HCT116 (cell line): ENCODE measurements at regions not wholly inside any gene's neighbourhood (a gene's known extent, or its start where the extent isn't known, plus 50 kb on each side); places are given as distances from the start of the nearest gene placed in this dataset.

Experiments
- ATAC-seq: fragments of 200-7000 bp; cut with Tn5 transposase; 2 replicates; pipeline ENCODE4 v1.9.1; 2020; ENCODE audit warnings: mild to moderate bottlenecking, moderate library complexity
- BruUV-seq: library from RNA; stranded (reverse); fragments of 400-500 nt; replicated peaks from 2 replicates; lab custom pipeline; 2021; lab: Mats Ljungman, UMichigan
- CTCF ChIA-PET: fragments of 300-600 bp; sonication (Branson Sonifier 250); formaldehyde crosslinking; loops from one replicate; lab custom pipeline; 2021; ENCODE audit warnings: antibody characterized with exemption; lab: Charles Lee
- POLR2A ChIA-PET: fragments of 300-600, 350-600 bp; sonication (Branson Sonifier 250); formaldehyde crosslinking; loops from one replicate; lab custom pipeline; 2021; ENCODE audit warnings: antibody characterized with exemption; lab: Charles Lee
- RAD21 ChIA-PET, 2 experiments: fragments of 300-600 bp; sonication (Branson Sonifier 250); formaldehyde crosslinking; loops; one replicate each; lab custom pipeline; 2023; ENCODE audit warnings: low total read pairs in 2 of 2; ENCODE audit not compliant: uncharacterized antibody in 2 of 2, unreplicated experiment in 2 of 2, low non-redundant PET in 1 of 2; lab: Charles Lee
- DNase-seq: peaks from one replicate; pipeline ENCODE4 v3.0.0-alpha.2; 2010; ENCODE audit warnings: low read depth, low spot score
- H2AFZ ChIP-seq: fragments of 200-600 bp; shearing (Covaris generic), sonication (generic); 2 replicates; pipeline ENCODE4 v1.6.1; 2017; ENCODE audit warnings: low read depth, mixed run types, mixed read lengths, antibody characterized with exemption, low read length; ENCODE audit not compliant: poor library complexity, severe bottlenecking
- H3K27ac ChIP-seq: 2 replicates; pipeline ENCODE4 v1.5.1; 2012; ENCODE audit warnings: low read depth, low read length
- H3K27me3 ChIP-seq: fragments of 200-600 bp; sonication (generic); 2 replicates; pipeline ENCODE4 v1.6.1; 2016; ENCODE audit warnings: mixed run types, low read length, mixed read lengths; ENCODE audit not compliant: insufficient read depth
- H3K36me3 ChIP-seq, 2 experiments: fragments of 200-500 bp in 1 of 2; fragments of 200-600 bp in 1 of 2; sonication (Bioruptor generic) in 1 of 2; sonication (generic) in 1 of 2; 2 replicates each; pipeline versions ENCODE4 v1.5.1 to v1.6.1; 2014 to 2016; ENCODE audit warnings: low read length in 2 of 2, inconsistent platforms in 1 of 2, mixed read lengths in 1 of 2, mixed run types in 1 of 2; ENCODE audit not compliant: insufficient read depth in 2 of 2, control insufficient read depth in 1 of 2
- H3K4me1 ChIP-seq, 2 experiments: fragments of 200-600 bp in 1 of 2; sonication (generic) in 1 of 2; 2 replicates each; pipeline versions ENCODE4 v1.5.1 to v1.6.1; 2012 to 2017; ENCODE audit warnings: low read length in 2 of 2, inconsistent platforms in 1 of 2, mild to moderate bottlenecking in 1 of 2, mixed read lengths in 1 of 2, mixed run types in 1 of 2, moderate library complexity in 1 of 2; ENCODE audit not compliant: insufficient read depth in 2 of 2, control insufficient read depth in 1 of 2
- H3K4me2 ChIP-seq: fragments of 200-600 bp; sonication (generic); 2 replicates; pipeline ENCODE4 v1.6.1; 2017; ENCODE audit warnings: mixed run types, low read length, mixed read lengths
- H3K4me3 ChIP-seq, 2 experiments: fragments of 200-600 bp in 1 of 2; sonication (generic) in 1 of 2; replicated peaks in 1 of 2; 2 replicates each; pipeline ENCODE4 v1.5.1; 2011 to 2016; ENCODE audit warnings: low read length in 2 of 2, control low read depth in 1 of 2, low read depth in 1 of 2, mild to moderate bottlenecking in 1 of 2, mixed read lengths in 1 of 2, mixed run types in 1 of 2
- H3K79me2 ChIP-seq: fragments of 200-600 bp; sonication (generic); 2 replicates; pipeline ENCODE4 v1.6.1; 2017; ENCODE audit warnings: mild to moderate bottlenecking, mixed run types, low read length, moderate library complexity, mixed read lengths; ENCODE audit not compliant: insufficient read depth
- H3K9ac ChIP-seq: fragments of 200-600 bp; sonication (generic); 2 replicates; pipeline ENCODE4 v1.6.1; 2016; ENCODE audit warnings: low read length, mixed read lengths
- H3K9me2 ChIP-seq: fragments of 200-600 bp; sonication (generic), shearing (Covaris generic); 2 replicates; pipeline ENCODE4 v1.6.1; 2017; ENCODE audit warnings: mixed run types, mild to moderate bottlenecking, moderate library complexity; ENCODE audit not compliant: insufficient read depth
- H3K9me3 ChIP-seq, 2 experiments: fragments of 200-500 bp in 1 of 2; fragments of 200-600 bp in 1 of 2; sonication (Bioruptor generic) in 1 of 2; sonication (generic) in 1 of 2; 2 replicates each; pipeline ENCODE4 v1.6.1; 2014 to 2017; ENCODE audit warnings: low read length in 2 of 2, mixed read lengths in 2 of 2, inconsistent platforms in 1 of 2, low read depth in 1 of 2, mild to moderate bottlenecking in 1 of 2, mixed run types in 1 of 2, moderate library complexity in 1 of 2; ENCODE audit not compliant: control insufficient read depth in 1 of 2, insufficient read depth in 1 of 2
- H4K20me1 ChIP-seq: fragments of 200-600 bp; sonication (generic), shearing (Covaris generic); 2 replicates; pipeline ENCODE4 v1.6.1; 2017; ENCODE audit warnings: mixed run types, mild to moderate bottlenecking, moderate library complexity; ENCODE audit not compliant: insufficient read depth
- CBX3 ChIP-seq: IDR thresholded peaks from 2 replicates; pipeline ENCODE4 v1.6.1; 2012; ENCODE audit warnings: low read depth
- EGR1 ChIP-seq: IDR thresholded peaks from 2 replicates; pipeline ENCODE4 v1.6.1; 2012; ENCODE audit warnings: low read depth
- ELF1 ChIP-seq: IDR thresholded peaks from 2 replicates; pipeline ENCODE4 v1.6.1; 2012; ENCODE audit warnings: low read depth, borderline replicate concordance
- MAX ChIP-seq: IDR thresholded peaks from 2 replicates; pipeline ENCODE4 v1.6.1; 2012
- REST ChIP-seq: IDR thresholded peaks from 2 replicates; pipeline ENCODE4 v1.6.1; 2012; ENCODE audit warnings: low read depth
- SIN3A ChIP-seq: IDR thresholded peaks from 2 replicates; pipeline ENCODE4 v1.6.1; 2012; ENCODE audit warnings: low read depth
- SP1 ChIP-seq: IDR thresholded peaks from 2 replicates; pipeline ENCODE4 v1.6.1; 2012; ENCODE audit warnings: low read depth
- SRF ChIP-seq: IDR thresholded peaks from 2 replicates; pipeline ENCODE4 v1.6.1; 2012; ENCODE audit warnings: low read depth
- ZBTB33 ChIP-seq: IDR thresholded peaks from 2 replicates; pipeline ENCODE4 v1.6.1; 2011; ENCODE audit warnings: mild to moderate bottlenecking, low read length, moderate library complexity; ENCODE audit not compliant: insufficient replicate concordance; ENCODE audit errors: extremely low read depth
- ZFX ChIP-seq: fragments of 450-650 bp; IDR thresholded peaks from 2 replicates; pipeline ENCODE4 v1.6.1; 2017
- intact Hi-C: fragments of 100-400 bp; cut with micrococcal nuclease; formaldehyde crosslinking; loops from 2 replicates; pipeline ENCODE4 v1.10.0; 2022

GRCh38 chr3:103218146-103218545 is 783.3 kb downstream of the ZPLD1 start (continued):
- no peak for TF ChIP-seq REST
- TF ChIP-seq ZFX: no peak
- TF ChIP-seq EGR1: no peak
- TF ChIP-seq ZBTB33: no peak

GRCh38 chr3:103218793-103219192 is 784.0 kb downstream of the ZPLD1 start:
- no peak overlapping the region for H3K9ac ChIP-seq
- H3K9me3 ChIP-seq: no peaks in the 10 kb centered on the region
- H3K27ac ChIP-seq: no peak overlapping the region
- no peaks in the 10 kb centered on the region for H3K4me1 ChIP-seq
- no peak overlapping the region for H3K4me2 ChIP-seq
- H3K4me3 ChIP-seq: no peak overlapping the region
- no peaks in the 10 kb centered on the region; the same call in 1 of the 2 replicates for H3K9me2 ChIP-seq
- no peaks in the 10 kb centered on the region for H3K27me3 ChIP-seq
- POLR2A ChIA-PET: no interaction called here
- RAD21 ChIA-PET: no interaction called here
- no peak for TF ChIP-seq REST
- no peak for TF ChIP-seq SIN3A
- no peak for TF ChIP-seq CBX3
- no peak for TF ChIP-seq SRF
- TF ChIP-seq ELF1: no peak
- no peak for TF ChIP-seq MAX
- no peak for TF ChIP-seq SP1
- no peaks in the 10 kb centered on the region for H3K36me3 ChIP-seq
- H3K79me2 ChIP-seq: no peaks in the 10 kb centered on the region
- DNase-seq (no peak), ATAC-seq (no peak)
- no peaks in the 10 kb centered on the region for H4K20me1 ChIP-seq
- no peak overlapping the region for H2AFZ ChIP-seq
- CTCF ChIA-PET: no interaction called here
- intact Hi-C loops: no loop called here
- BruUV-seq: no TSS peak
